Hepatocyte (in vitro differentiated cells): ENCODE measurements at regions not wholly inside any gene's neighbourhood (a gene's known extent, or its start where the extent isn't known, plus 50 kb on each side); places are given as distances from the start of the nearest gene placed in this dataset.

Source experiments
- CTCF ChIP-seq: fragments of 200-600 bp; sonication (generic); IDR thresholded peaks from 2 replicates; pipeline ENCODE4 v1.5.1; 2016; ENCODE audit warnings: antibody characterized with exemption, mild to moderate bottlenecking; ENCODE audit not compliant: poor library complexity
- EZH2 ChIP-seq: fragments of 200-600 bp; sonication (generic); IDR thresholded peaks from 2 replicates; pipeline ENCODE4 v1.6.1; 2016; ENCODE audit warnings: antibody characterized with exemption, mild to moderate bottlenecking, borderline replicate concordance
- EZH2phosphoT487 ChIP-seq: fragments of 200-600 bp; sonication (generic); IDR thresholded peaks from one replicate; pipeline ENCODE4 v1.6.1; 2018; ENCODE audit warnings: antibody characterized with exemption, mild to moderate bottlenecking, low read depth, moderate library complexity; ENCODE audit not compliant: unreplicated experiment, severe bottlenecking

- no peak for TF ChIP-seq CTCF
- no peak for TF ChIP-seq EZH2
- no peak for TF ChIP-seq EZH2phosphoT487
These were observed 86.2 kb upstream of the PIAS1 start for GRCh38 chr15:67967871-67968431.
